ENCODE measurements at regions not wholly inside any gene's neighbourhood (a gene's known extent, or its start where the extent isn't known, plus 50 kb on each side); places are given as distances from the start of the nearest gene placed in this dataset.
"Not testable (repeated sequence)": the region's sequence is repeated elsewhere in the genome, so short reads cannot be mapped to it uniquely, and the experiment has no call there.

- no peak for TF ChIP-seq CTCF (IDR thresholded peaks at IDR 0.05; ENCODE audit: insufficient read depth, low read length, severe bottlenecking)
- no peaks in the 10 kb centered on the region for H3K27me3 ChIP-seq (ENCODE audit: control insufficient read depth, insufficient read depth, low read length)
- FAIRE-seq (peak; percentile 86), DNase-seq (ENCODE audit: low read depth) (no peak)
- no peaks in the 10 kb centered on the region for H3K36me3 ChIP-seq (ENCODE audit: control insufficient read depth, insufficient read depth, low read length)
- no peak overlapping the region for H3K4me3 ChIP-seq (ENCODE audit: low read depth, low read length)
Measured at GRCh38 chr20:54794874-54795273, 319.5 kb downstream of the DOK5 start.

- Histone ChIP-seq H3K4me3 (ENCODE audit: low read depth, low read length) (no peak overlapping the region), H3K36me3 (ENCODE audit: control insufficient read depth, insufficient read depth, low read length) (no peaks in the 10 kb centered on the region), H3K27me3 (ENCODE audit: control insufficient read depth, insufficient read depth, low read length) (no peaks in the 10 kb centered on the region)
- TF ChIP-seq CTCF (IDR thresholded peaks at IDR 0.05; ENCODE audit: insufficient read depth, low read length, severe bottlenecking) = no peak
- DNase-seq (ENCODE audit: low read depth) (no peak), FAIRE-seq (no peak)
Measured at GRCh38 chr20:54794110-54794509, 318.7 kb downstream of the DOK5 start.

- Histone ChIP-seq H3K27me3 (ENCODE audit: control insufficient read depth, insufficient read depth, low read length) (no peaks in the 10 kb centered on the region), H3K36me3 (ENCODE audit: control insufficient read depth, insufficient read depth, low read length) (no peaks in the 10 kb centered on the region), H3K4me3 (ENCODE audit: low read depth, low read length) (no peak overlapping the region)
- FAIRE-seq (no peak), DNase-seq (ENCODE audit: low read depth) (no peak)
- no peak for TF ChIP-seq CTCF (IDR thresholded peaks at IDR 0.05; ENCODE audit: insufficient read depth, low read length, severe bottlenecking)
Measured at GRCh38 chr20:54793291-54793992, 318.0 kb downstream of the DOK5 start.

GRCh38 chr20:54792688-54793087, 317.3 kb downstream of the DOK5 start:
- Histone ChIP-seq H3K4me3 (ENCODE audit: low read depth, low read length) (no peak overlapping the region), H3K27me3 (ENCODE audit: control insufficient read depth, insufficient read depth, low read length) (no peaks in the 10 kb centered on the region), H3K36me3 (ENCODE audit: control insufficient read depth, insufficient read depth, low read length) (no peaks in the 10 kb centered on the region)
- TF ChIP-seq CTCF (IDR thresholded peaks at IDR 0.05; ENCODE audit: insufficient read depth, low read length, severe bottlenecking) = no peak
- FAIRE-seq (no peak), DNase-seq (ENCODE audit: low read depth) (no peak)

GRCh38 chr20:54788260-54788659, 312.9 kb downstream of the DOK5 start:
- FAIRE-seq = not testable (repeated sequence)

GRCh38 chr20:54782758-54783157, 307.4 kb downstream of the DOK5 start:
- H3K27me3 ChIP-seq (ENCODE audit: control insufficient read depth, insufficient read depth, low read length); H3K4me3 ChIP-seq (ENCODE audit: low read depth, low read length); FAIRE-seq; H3K36me3 ChIP-seq (ENCODE audit: control insufficient read depth, insufficient read depth, low read length); DNase-seq (ENCODE audit: low read depth): not testable (repeated sequence)

More at GRCh38 chr20:54788260-54788659, 312.9 kb downstream of the DOK5 start:
- DNase-seq (ENCODE audit: low read depth); H3K27me3 ChIP-seq (ENCODE audit: control insufficient read depth, insufficient read depth, low read length); H3K36me3 ChIP-seq (ENCODE audit: control insufficient read depth, insufficient read depth, low read length); H3K4me3 ChIP-seq (ENCODE audit: low read depth, low read length): not testable (repeated sequence)

- no peak for FAIRE-seq
Measured at GRCh38 chr20:54774426-54774825, 299.0 kb downstream of the DOK5 start.

More at GRCh38 chr20:54774426-54774825, 299.0 kb downstream of the DOK5 start:
- peak; percentile 15 for DNase-seq (ENCODE audit: low read depth)
- no peak for TF ChIP-seq CTCF (IDR thresholded peaks at IDR 0.05; ENCODE audit: insufficient read depth, low read length, severe bottlenecking)
- Histone ChIP-seq H3K36me3 (ENCODE audit: control insufficient read depth, insufficient read depth, low read length) (no peaks in the 10 kb centered on the region), H3K4me3 (ENCODE audit: low read depth, low read length) (no peak overlapping the region), H3K27me3 (ENCODE audit: control insufficient read depth, insufficient read depth, low read length) (no peaks in the 10 kb centered on the region)

Measured in bronchial epithelial cell (primary cell).